ENCODE measurements at regions not wholly inside any gene's neighbourhood (a gene's known extent, or its start where the extent isn't known, plus 50 kb on each side); places are given as distances from the start of the nearest gene placed in this dataset.

DNA sequence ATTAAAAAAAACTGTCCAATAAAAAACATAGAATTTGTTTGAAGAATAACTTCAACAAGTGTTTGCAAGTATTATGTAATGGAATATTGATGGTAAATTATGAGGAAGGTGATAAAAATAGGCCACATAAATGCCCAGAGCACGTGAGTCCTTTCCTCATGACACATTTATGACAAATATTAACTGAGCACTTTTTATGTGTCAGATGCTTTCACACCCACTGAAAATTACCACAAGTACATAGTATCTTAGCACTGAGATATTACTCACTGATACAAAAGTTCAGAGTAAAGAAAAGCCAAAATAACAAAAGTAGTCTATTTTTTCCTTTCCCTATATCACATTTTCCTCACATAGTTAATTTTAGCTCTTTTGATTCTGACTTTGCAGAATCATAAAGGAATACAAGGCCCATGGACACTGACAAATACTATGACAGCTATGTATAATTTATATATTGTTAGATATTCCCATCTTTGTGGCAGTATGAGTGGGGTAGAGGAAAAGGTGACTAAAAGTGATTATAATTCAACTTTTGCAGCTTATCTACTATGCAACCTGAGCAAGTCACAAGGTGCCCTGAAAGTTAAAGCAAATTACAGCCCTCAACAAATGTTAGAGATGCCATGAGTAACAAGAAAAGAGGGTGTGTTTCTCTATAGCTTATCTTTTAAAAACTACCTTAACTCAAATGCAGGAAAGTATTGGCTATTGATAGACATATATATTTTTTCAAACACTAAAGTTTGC lies 80.7 kb downstream of the RBMY1D start:
- H3K27ac Mint-ChIP-seq = no peak overlapping the region
- TF ChIP-seq, protein P1, sequence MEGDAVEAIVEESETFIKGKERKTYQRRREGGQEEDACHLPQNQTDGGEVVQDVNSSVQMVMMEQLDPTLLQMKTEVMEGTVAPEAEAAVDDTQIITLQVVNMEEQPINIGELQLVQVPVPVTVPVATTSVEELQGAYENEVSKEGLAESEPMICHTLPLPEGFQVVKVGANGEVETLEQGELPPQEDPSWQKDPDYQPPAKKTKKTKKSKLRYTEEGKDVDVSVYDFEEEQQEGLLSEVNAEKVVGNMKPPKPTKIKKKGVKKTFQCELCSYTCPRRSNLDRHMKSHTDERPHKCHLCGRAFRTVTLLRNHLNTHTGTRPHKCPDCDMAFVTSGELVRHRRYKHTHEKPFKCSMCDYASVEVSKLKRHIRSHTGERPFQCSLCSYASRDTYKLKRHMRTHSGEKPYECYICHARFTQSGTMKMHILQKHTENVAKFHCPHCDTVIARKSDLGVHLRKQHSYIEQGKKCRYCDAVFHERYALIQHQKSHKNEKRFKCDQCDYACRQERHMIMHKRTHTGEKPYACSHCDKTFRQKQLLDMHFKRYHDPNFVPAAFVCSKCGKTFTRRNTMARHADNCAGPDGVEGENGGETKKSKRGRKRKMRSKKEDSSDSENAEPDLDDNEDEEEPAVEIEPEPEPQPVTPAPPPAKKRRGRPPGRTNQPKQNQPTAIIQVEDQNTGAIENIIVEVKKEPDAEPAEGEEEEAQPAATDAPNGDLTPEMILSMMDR (IDR thresholded peaks at IDR 0.05) = no peak

DNA sequence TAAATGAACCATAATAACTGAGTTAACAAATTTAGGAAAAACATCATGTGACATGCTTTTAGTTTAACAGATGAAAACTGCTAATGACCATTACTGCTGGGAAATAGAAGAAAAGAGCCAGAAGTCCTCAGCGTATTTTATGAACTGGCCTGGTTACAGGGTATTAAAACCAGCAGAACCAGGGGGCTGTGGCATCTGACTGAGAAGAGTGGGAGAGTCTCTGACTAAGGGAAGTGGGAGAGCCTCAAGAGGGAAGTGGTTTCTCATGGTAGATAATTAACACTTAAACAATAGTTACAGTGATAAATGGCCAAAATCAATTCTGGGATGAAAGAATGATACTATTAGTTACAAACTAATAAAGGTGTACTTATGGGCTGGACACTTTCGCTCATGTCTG lies 79.8 kb downstream of the RBMY1D start:
- Mint-ChIP-seq H3K9me3 (no peaks in the 10 kb centered on the region), H3K4me1 (ENCODE audit: low read depth) (no peaks in the 10 kb centered on the region), H3K36me3 (ENCODE audit: low read depth) (no peaks in the 10 kb centered on the region), H3K27ac (no peak overlapping the region), H3K27me3 (peaks cover 2% of the 10 kb centered on the region), H3K4me3 (no peak overlapping the region)
- ChIA-PET POLR2A (no interaction called here), CTCF (no interaction called here)
- DNase-seq (no peak), ATAC-seq (no peak)
- TF ChIP-seq, protein P1 (IDR thresholded peaks at IDR 0.05) = no peak
- intact Hi-C loops (cut with micrococcal nuclease) = no loop called here

More for the DNA sequence above, 80.7 kb downstream of the RBMY1D start:
- Mint-ChIP-seq H3K4me1 (ENCODE audit: low read depth) (no peaks in the 10 kb centered on the region), H3K36me3 (ENCODE audit: low read depth) (no peaks in the 10 kb centered on the region), H3K9me3 (no peaks in the 10 kb centered on the region), H3K27me3 (peaks cover 2% of the 10 kb centered on the region), H3K4me3 (no peak overlapping the region)
- ChIA-PET POLR2A (no interaction called here), CTCF (no interaction called here)
- ATAC-seq (no peak), DNase-seq (no peak)
- intact Hi-C loops (cut with micrococcal nuclease) = no loop called here

DNA sequence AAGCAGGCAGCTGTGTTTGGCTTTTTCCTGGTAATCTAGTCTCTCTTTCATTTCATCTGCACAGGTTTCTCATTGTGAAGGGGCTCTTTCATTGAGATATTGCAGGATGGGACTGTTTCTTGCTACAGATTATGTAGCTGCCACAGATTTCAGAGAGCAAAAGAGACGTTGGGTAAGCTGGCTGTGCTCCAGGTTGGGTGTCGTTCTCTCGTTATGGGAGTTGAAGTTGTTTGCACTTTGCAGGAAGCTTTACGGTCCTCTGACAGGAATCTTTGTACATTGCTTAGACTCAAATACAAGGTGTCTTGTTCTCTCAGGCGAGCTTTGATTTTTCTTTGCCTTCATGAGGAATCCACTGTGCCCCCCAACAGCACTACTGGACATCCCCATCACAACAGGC lies 72.4 kb downstream of the RBMY1D start:
- CTCF ChIA-PET = no interaction called here
- ATAC-seq (no peak), DNase-seq (no peak)
- POLR2A ChIA-PET = no interaction called here
- TF ChIP-seq, protein P1 (IDR thresholded peaks at IDR 0.05) = no peak
- Mint-ChIP-seq H3K4me1 (ENCODE audit: low read depth) (no peaks in the 10 kb centered on the region), H3K4me3 (no peak overlapping the region), H3K9me3 (no peaks in the 10 kb centered on the region), H3K27ac (no peak overlapping the region), H3K27me3 (peaks cover 1% of the 10 kb centered on the region), H3K36me3 (ENCODE audit: low read depth) (no peaks in the 10 kb centered on the region)
- intact Hi-C loops (cut with micrococcal nuclease) = no loop called here

DNA sequence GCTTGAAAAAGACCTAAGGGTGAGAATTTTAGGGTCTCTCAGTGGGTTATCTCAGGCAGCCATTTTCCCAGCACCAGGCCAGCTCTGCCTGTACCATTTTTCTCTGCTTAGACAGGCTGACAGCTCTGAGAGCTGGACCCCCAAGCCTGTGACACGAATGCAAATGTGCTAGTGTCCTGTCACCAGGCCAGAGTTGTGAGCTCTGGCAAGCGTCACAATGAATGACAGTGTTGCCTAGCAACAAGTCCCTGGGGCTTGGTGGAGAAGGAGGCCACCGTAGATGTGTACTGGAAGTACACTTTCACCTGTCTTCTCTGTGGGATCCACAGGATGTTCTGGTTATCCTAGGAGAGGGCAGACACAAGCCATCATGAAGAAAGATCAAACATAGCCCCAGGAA lies 66.7 kb downstream of the RBMY1D start:
- Mint-ChIP-seq H3K27me3 (peaks cover 1% of the 10 kb centered on the region), H3K27ac (no peak overlapping the region), H3K36me3 (ENCODE audit: low read depth) (no peaks in the 10 kb centered on the region), H3K4me1 (ENCODE audit: low read depth) (no peaks in the 10 kb centered on the region), H3K4me3 (no peak overlapping the region), H3K9me3 (no peaks in the 10 kb centered on the region)
- ATAC-seq = no peak
- DNase-seq = no peak
- ChIA-PET POLR2A (no interaction called here), CTCF (no interaction called here)
- TF ChIP-seq, protein P1 (IDR thresholded peaks at IDR 0.05) = no peak
- intact Hi-C loops (cut with micrococcal nuclease) = no loop called here
